ENCODE measurements at regions not wholly inside any gene's neighbourhood (a gene's known extent, or its start where the extent isn't known, plus 50 kb on each side); places are given as distances from the start of the nearest gene placed in this dataset.
A peak's percentile ranks its signal among the peaks of the same experiment; 100 is the strongest.

DNA sequence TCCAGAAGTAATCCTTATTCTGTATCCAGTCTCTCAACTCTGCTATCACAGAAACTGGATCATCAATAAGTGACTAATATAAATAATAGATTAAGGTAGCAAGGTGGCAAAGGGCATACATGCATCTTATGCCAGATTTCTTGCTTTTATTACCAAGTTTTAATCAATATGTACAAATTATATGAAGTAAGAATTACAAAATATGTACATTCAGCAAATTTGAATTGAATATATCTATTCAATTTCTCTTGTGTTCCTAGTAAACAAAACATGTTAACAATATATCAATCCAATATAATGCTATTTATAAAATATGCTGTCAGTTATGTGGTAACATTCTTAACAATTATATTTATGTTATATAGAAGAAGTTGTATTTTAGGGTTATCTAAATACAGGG lies 488.7 kb upstream of the COX7C start:
- CTCF ChIA-PET (ENCODE audit: low intra/inter-chr PET ratio), result no interaction called here
- Histone ChIP-seq H4K20me1 (replicated peaks; ENCODE audit: control insufficient read depth, insufficient read depth, low read length) (no peaks in the 10 kb centered on the region), H3K4me3 (no peak overlapping the region), H3K36me3 (ENCODE audit: control insufficient read depth, insufficient read depth, low read length) (no peaks in the 10 kb centered on the region), H3K27me3 (ENCODE audit: control insufficient read depth in 2 of 2, insufficient read depth in 2 of 2, low read length in 2 of 2) (no peaks in the 10 kb centered on the region), H3K79me2 (ENCODE audit: control insufficient read depth, insufficient read depth, low read length) (no peaks in the 10 kb centered on the region), H3K4me1 (replicated peaks in 1 of 2; ENCODE audit: control insufficient read depth in 2 of 2, insufficient read depth in 2 of 2, low read length in 2 of 2) (no peaks in the 10 kb centered on the region), H3K9me3 (replicated peaks; ENCODE audit: control insufficient read depth, insufficient read depth, low read depth, low read length) (no peaks in the 10 kb centered on the region), H3K9me1 (ENCODE audit: control insufficient read depth, insufficient read depth, low read length) (no peaks in the 10 kb centered on the region), H2AFZ (ENCODE audit: low read depth, low read length) (no peak overlapping the region), H3K9ac (ENCODE audit: insufficient read depth in 1 of 2, low read depth in 2 of 2, low read length in 2 of 2) (no peak overlapping the region), H3K4me2 (ENCODE audit: insufficient read depth, low read length) (no peak overlapping the region), H3K27ac (ENCODE audit: extremely low read depth, low read depth, low read length) (no peak overlapping the region)
- POLR2A ChIA-PET, result no interaction called here
- FAIRE-seq, result no peak
- TF ChIP-seq ZNF75A (CRISPR knock-in tag; IDR thresholded peaks at IDR 0.05) (no peak), MAFK (IDR thresholded peaks at IDR 0.05; ENCODE audit: low read length) (peak; percentile 40; the same call in 1 of the 2 replicates), ZNF134 (CRISPR knock-in tag; conservative IDR thresholded peaks at IDR 0.05) (no peak), C11orf30 (IDR thresholded peaks at IDR 0.05; ENCODE audit: low read depth) (peak; percentile 64), MAFF (IDR thresholded peaks at IDR 0.05; ENCODE audit: low read length) (peak; percentile 29; the same call in 1 of the 2 replicates), RCOR1 (IDR thresholded peaks at IDR 0.05; ENCODE audit: borderline replicate concordance in 1 of 2, low read depth in 2 of 2, low read length in 2 of 2) (no peak), ZNF316 (IDR thresholded peaks at IDR 0.05) (peak; percentile 87), MIER1 (IDR thresholded peaks at IDR 0.05; ENCODE audit: low read depth) (no peak), KLF13 (tag; IDR thresholded peaks at IDR 0.05; ENCODE audit: borderline replicate concordance, low read depth) (no peak), HDGF (IDR thresholded peaks at IDR 0.05) (no peak), ZNF212 (CRISPR knock-in tag; IDR thresholded peaks at IDR 0.05) (no peak), MAFG (tag; conservative IDR thresholded peaks at IDR 0.05) (peak; percentile 61), MTA1 (IDR thresholded peaks at IDR 0.05; ENCODE audit: borderline replicate concordance) (no peak)
- TF ChIP-seq, protein P1, sequence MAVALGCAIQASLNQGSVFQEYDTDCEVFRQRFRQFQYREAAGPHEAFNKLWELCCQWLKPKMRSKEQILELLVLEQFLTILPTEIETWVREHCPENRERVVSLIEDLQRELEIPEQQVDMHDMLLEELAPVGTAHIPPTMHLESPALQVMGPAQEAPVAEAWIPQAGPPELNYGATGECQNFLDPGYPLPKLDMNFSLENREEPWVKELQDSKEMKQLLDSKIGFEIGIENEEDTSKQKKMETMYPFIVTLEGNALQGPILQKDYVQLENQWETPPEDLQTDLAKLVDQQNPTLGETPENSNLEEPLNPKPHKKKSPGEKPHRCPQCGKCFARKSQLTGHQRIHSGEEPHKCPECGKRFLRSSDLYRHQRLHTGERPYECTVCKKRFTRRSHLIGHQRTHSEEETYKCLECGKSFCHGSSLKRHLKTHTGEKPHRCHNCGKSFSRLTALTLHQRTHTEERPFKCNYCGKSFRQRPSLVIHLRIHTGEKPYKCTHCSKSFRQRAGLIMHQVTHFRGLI (CRISPR knock-in tag; IDR thresholded peaks at IDR 0.05), result no peak
- TF ChIP-seq, protein P2, sequence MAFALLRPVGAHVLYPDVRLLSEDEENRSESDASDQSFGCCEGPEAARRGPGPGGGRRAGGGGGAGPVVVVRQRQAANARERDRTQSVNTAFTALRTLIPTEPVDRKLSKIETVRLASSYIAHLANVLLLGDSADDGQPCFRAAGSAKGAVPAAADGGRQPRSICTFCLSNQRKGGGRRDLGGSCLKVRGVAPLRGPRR (CRISPR knock-in tag; IDR thresholded peaks at IDR 0.05), result no peak
- TF ChIP-seq, protein P3, sequence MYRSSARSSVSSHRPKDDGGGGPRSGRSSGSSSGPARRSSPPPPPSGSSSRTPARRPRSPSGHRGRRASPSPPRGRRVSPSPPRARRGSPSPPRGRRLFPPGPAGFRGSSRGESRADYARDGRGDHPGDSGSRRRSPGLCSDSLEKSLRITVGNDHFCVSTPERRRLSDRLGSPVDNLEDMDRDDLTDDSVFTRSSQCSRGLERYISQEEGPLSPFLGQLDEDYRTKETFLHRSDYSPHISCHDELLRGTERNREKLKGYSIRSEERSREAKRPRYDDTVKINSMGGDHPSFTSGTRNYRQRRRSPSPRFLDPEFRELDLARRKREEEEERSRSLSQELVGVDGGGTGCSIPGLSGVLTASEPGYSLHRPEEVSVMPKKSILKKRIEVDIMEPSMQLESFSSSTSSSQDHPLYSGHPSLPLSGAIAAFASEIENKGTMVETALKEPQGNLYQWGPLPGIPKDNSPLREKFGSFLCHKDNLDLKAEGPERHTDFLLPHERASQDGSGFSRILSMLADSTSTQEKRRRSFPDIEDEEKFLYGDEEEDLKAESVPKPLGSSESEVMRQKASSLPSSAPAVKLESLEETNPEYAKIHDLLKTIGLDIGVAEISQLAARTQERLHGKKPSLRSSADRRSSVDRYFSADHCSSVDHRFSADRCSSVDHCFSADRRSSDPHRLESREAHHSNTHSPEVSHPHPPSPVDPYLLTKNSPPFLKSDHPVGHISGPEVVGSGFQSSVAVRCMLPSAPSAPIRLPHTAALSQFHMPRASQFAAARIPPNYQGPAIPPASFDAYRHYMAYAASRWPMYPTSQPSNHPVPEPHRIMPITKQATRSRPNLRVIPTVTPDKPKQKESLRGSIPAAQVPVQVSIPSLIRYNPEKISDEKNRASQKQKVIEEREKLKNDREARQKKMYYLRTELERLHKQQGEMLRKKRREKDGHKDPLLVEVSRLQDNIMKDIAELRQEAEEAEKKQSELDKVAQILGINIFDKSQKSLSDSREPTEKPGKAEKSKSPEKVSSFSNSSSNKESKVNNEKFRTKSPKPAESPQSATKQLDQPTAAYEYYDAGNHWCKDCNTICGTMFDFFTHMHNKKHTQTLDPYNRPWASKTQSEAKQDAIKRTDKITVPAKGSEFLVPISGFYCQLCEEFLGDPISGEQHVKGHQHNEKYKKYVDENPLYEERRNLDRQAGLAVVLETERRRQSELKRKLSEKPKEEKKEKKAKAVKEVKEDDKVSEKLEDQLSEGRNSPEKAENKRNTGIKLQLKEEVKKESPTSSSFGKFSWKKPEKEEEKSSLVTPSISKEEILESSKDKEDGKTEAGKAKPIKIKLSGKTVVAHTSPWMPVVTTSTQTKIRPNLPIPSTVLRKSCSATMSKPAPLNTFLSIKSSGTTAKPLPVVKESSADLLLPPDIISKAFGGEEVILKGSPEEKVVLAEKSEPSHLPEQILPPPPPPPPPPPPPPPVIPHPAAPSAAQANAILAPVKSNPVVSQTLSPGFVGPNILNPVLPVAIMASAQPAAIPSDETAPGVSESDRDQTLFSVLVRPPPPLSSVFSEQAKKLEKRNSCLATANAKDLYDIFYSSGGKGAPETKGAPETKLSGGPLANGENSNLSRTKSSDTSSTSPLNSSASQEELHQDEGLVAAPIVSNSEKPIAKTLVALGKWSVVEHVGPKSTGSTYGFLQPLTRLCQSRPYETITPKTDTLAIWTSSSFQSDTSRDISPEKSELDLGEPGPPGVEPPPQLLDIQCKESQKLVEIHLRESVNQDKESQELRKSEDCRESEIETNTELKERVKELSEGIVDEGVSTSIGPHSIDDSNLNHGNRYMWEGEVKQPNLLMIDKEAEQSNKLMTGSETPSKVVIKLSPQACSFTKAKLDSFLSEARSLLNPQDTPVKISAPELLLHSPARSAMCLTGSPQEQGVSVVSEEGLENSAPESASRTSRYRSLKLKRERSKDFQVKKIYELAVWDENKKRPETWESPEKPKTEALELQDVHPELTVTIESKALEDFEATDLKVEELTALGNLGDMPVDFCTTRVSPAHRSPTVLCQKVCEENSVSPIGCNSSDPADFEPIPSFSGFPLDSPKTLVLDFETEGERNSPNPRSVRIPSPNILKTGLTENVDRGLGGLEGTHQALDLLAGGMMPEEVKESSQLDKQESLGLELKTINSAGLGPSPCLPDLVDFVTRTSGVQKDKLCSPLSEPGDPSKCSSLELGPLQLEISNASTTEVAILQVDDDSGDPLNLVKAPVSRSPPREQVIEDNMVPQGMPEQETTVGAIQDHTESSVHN (IDR thresholded peaks at IDR 0.05; ENCODE audit: borderline replicate concordance in 1 of 2, low read depth in 1 of 2), result no peak
- no peak for DNase-seq (ENCODE audit: extremely low read depth in 1 of 4, low spot score in 3 of 4)
- in situ Hi-C loops (cut with MboI) (no loop called here), intact Hi-C loops (cut with micrococcal nuclease) (no loop called here)
- ATAC-seq, result no peak
- BruUV-seq (replicated peaks), result no TSS peak
